Hypothalamus (tissue), 51 donors: ENCODE measurements at regions not wholly inside any gene's neighbourhood (a gene's known extent, or its start where the extent isn't known, plus 50 kb on each side); places are given as distances from the start of the nearest gene placed in this dataset.
"Not testable (repeated sequence)": the region's sequence is repeated elsewhere in the genome, so short reads cannot be mapped to it uniquely, and the experiment has no call there.

ENCODE experiments used
- DNase-seq, 51 donors: peaks; one replicate each; lab custom pipeline; 2025; lab: John Stamatoyannopoulos, UW

GRCh38 chr5:102663749-102664530 lies 91.2 kb upstream of the PAM start:
- no peak for DNase-seq

- no peak for DNase-seq
Measured at GRCh38 chr5:102664616-102665335, 90.3 kb upstream of the PAM start.

- DNase-seq = peak in 13 of 51 donors; percentile 0 to 12 (median 4)
Measured at GRCh38 chr5:102666164-102666946, 88.8 kb upstream of the PAM start.

- no peak for DNase-seq
Measured at GRCh38 chr5:102668220-102668932, 86.7 kb upstream of the PAM start.

GRCh38 chr5:102670224-102670836 lies 84.8 kb upstream of the PAM start:
- DNase-seq = no peak

GRCh38 chr5:102671033-102671734 lies 83.9 kb upstream of the PAM start:
- not testable (repeated sequence) for DNase-seq

GRCh38 chr5:102678267-102679058 lies 76.6 kb upstream of the PAM start:
- no peak for DNase-seq

GRCh38 chr5:102681403-102681983 lies 73.6 kb upstream of the PAM start:
- DNase-seq = peak in 36 of 51 donors; percentile 0 to 69 (median 24)

GRCh38 chr5:102682101-102682647 lies 72.9 kb upstream of the PAM start:
- DNase-seq = no peak

GRCh38 chr5:102688076-102688475 lies 67.0 kb upstream of the PAM start:
- not testable (repeated sequence) for DNase-seq

- DNase-seq = not testable (repeated sequence)
Measured at GRCh38 chr5:102688581-102689342, 66.3 kb upstream of the PAM start.

GRCh38 chr5:102690910-102691309 lies 64.2 kb upstream of the PAM start:
- DNase-seq = no peak

GRCh38 chr5:102691434-102691833 lies 63.7 kb upstream of the PAM start:
- DNase-seq = no peak

- no peak for DNase-seq
Measured at GRCh38 chr5:102700120-102700831, 54.8 kb upstream of the PAM start.

- no peak for DNase-seq
Measured at GRCh38 chr5:102700916-102701315, 54.2 kb upstream of the PAM start.

- no peak for DNase-seq
Measured at GRCh38 chr5:102701748-102702147, 53.4 kb upstream of the PAM start.
